ENCODE measurements at regions not wholly inside any gene's neighbourhood (a gene's known extent, or its start where the extent isn't known, plus 50 kb on each side); places are given as distances from the start of the nearest gene placed in this dataset.

- no peak for DNase-seq
These were observed 208.3 kb downstream of the TLE1 start for GRCh38 chr9:81480828-81481604.

DNA sequence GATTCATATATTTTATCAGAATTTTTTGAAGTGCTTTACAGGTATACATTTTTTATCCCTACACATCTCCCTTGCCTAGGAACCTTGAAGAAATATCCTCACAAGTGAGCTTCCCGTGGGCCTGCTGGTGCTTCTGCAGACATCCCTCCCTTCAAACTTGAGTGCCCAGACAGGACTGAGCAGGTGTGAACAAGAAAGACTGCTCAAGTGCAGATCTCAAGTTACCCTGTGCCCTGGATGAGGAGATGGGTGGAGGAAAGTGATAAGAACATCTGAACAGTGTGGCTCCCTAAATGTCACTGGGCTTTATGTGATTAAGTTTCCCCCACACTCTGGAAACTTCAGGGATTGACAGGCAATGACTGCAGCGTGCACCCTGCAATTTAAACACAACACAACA lies 209.8 kb downstream of the TLE1 start:
- DNase-seq = no peak

- DNase-seq = no peak
These were observed 211.7 kb downstream of the TLE1 start for GRCh38 chr9:81477669-81478068.

DNA sequence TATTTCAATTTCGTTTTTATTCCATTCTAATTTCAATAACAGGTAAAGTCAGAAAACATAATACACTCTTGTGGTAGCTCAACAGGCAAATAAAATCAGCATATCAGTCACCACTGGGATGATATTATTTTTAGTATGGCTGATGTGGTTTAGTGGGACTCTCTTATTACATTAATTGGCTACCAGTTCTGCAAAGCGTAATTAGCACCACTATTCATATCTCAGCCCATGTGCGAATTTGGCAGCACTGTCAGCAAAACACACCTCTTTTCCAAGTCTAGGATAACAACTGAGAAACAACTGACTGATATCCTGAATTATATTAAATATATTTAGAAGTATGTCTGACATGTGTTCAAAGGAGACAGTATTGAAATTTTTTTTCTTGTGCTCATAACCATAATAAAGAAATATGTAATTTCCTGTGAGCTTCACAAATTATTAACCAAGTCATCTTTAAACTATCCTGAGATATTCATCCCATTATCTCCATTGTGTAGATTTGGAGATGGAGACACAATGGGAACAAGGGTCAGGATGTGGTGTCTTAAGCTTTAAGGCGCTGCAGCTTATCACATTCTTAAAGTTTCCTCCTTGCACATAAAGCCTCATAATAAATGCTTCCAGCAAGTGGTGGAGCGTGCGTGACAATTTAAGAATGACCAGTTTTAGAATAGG lies 212.4 kb downstream of the TLE1 start:
- DNase-seq = no peak

GRCh38 chr9:81474792-81475191 lies 214.6 kb downstream of the TLE1 start:
- no peak for DNase-seq

- DNase-seq = no peak
These were observed 215.2 kb downstream of the TLE1 start for GRCh38 chr9:81474125-81474524.

DNA sequence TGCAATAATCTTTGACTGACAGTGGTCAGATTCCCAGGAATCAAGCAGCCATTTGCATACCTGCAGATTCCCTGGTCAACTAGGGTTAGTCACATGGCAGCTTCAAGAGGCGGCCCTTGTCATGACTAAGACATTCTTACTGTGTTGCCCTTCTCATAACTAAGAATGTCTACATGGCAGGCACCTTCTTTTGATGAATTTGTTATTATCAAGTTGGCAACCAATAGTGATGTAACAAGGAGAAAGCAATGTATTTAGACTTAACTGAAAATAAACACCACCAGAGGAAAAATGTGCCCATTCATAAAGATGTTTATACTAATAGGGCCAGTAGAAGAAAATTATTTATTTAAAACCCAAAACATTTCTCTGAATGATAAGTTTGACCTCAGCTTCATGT lies 215.6 kb downstream of the TLE1 start:
- DNase-seq = no peak

DNA sequence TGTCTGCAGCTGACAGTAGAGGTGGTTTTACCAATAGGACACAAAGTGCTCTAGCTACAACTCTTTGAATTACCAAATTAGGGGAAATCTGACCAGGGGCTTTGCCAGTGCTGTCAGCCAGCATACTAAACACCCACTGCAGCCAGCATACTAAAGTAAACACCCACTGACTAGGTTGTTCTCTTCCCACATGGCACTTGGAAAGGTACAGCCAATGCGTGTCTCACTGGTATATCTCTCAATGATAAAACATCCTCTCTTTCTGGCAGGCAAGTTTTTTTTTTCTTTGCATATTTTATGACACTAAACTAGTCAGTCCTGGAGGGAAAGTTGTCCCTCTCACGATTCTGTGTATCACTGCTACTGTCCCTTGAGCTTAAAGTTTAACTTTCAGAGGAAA lies 216.1 kb downstream of the TLE1 start:
- no peak for DNase-seq

DNA sequence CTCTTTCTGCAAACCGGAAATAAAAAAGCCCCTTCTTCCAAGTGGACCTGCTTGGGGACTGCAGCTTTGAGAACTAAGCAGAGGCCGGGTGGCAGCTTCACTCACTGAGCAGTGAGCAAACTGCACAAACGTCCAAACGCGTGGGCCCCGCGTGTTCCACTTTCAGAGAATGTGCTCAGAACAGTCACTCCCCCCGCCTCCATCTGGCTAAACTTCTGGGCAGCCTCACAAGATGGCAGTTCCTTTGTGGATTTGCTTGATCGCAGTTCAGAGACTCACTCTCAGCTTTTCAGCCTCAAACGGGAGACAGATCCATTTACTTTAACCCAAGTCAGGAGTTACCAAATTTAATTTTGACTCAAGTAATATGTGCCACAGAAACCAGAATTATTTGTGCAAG lies 216.6 kb downstream of the TLE1 start:
- DNase-seq = no peak

DNA sequence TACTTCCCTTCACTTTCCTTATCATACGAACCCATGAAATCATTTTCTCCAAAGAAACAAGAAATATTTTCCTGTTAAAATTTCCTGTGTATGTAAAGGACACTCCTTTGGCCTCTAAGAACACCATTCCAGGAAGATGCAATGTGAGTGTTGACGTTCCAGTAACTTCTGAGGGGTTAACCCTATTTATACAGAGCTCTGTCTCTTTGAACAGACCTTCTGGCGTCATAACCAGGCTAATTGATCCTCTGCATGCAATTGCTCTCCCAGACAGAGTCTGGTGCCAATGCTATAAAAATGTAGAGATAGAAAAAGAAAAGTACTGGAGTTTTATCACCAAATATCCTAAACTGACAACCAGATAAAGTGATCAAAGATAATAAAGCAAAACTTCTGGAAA lies 218.5 kb downstream of the TLE1 start:
- no peak for DNase-seq

GRCh38 chr9:81468084-81468595 lies 221.2 kb downstream of the TLE1 start:
- DNase-seq = no peak

GRCh38 chr9:81466981-81467380 lies 222.4 kb downstream of the TLE1 start:
- no peak for DNase-seq

DNA sequence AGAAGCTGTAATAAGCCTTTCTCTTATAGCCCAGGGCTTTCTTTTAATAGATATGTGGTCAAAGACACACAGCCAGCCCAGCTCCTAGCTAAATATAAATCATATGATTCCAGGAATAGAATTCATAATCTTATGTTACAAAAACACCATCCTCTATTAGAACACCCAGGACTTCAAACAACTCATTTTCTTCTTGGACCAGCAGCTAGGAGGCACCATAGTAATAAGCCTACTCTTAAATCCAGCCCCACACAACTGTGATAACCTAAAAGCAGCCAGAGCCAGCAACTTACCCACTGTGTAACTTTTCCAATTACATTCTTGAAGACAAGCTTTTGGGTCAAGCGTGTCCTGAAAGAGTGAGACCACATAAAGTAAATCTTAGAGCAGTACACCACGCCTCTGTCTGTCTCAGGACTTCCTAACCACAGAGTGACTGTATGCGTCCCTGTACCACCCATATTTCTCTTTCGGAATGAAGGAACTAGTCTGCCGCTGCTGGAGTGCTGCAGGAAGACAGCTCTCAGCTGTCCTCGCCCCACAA lies 223.8 kb downstream of the TLE1 start:
- no peak for DNase-seq

DNA sequence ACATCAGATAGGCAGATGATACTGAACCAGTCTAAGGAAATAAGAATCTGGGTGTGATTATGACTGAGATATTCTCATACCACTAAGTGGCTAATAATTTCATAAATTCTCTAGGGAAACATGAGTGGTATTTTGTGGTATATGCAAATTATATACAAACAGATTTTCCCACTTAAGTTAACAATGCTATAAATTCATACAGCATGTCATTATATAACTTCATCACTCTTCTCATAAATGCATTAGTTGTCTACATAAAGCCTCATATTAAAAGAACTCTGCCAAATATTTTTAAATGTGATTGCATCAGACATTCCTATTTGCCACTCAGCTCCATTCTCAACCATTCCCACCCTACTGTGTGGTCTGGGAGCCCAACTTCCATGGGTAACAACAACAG lies 226.5 kb downstream of the TLE1 start:
- DNase-seq = no peak

- no peak for DNase-seq
These were observed 228.2 kb downstream of the TLE1 start for GRCh38 chr9:81461196-81461595.

GRCh38 chr9:81460693-81461092 lies 228.7 kb downstream of the TLE1 start:
- DNase-seq = no peak

- no peak for DNase-seq
These were observed 229.8 kb downstream of the TLE1 start for GRCh38 chr9:81459591-81459990.

DNA sequence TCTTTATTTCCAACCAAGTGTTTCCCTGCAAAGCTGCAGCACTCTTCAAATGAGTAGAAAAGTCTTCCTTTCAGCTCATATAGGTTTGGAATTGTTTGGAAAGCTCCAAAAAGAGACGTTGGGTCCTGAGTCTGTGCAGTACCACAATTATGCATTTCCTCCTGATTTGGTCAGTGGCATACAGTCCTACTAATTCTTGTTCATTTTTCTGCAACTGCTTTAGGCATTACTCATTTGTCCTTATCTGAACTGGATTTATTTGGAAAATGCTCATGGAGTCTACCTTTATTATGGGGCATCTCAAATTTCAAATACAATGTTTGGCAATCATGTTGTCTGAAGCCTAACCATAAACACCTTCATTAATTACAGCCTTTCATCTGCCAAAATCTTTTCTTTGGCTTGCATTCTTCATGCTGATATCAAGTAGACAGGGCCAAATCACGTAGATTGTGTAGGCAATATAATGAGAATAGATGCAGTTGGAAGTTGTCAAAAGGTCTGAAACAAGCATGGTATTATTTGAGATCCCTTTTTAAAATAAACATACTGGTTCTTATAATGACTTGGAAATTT lies 232.8 kb downstream of the TLE1 start:
- DNase-seq = no peak

GRCh38 chr9:81455462-81456219 lies 233.7 kb downstream of the TLE1 start:
- DNase-seq = peak; percentile 11 to 46

DNA sequence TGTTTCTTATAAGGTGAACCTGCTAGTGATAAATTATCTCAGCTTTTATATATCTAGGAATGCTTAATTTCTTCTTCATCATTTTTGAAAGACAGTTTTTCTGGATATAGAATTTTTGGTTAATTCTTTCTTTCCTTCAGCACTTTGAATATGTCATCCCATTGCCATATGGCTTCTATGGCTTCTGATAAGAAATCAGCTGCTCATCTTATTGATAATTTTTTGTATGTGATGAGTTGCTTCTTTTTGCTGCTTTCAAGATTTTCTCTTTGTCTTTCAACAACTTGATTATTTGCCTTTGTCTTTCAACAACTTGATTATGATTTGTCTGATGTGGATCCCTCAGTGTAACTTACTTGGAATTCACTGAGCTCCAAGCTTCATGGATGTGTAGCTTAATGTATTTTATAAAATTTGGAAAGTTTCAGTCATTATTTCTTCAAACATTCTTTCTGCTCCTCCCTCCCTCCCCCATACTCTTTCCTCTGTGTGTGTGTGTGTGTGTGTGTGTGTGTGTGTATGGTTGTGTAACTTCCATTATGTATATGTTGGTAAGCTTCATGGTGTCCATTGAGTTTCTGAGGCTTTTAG lies 243.9 kb downstream of the TLE1 start:
- DNase-seq = no peak

DNA sequence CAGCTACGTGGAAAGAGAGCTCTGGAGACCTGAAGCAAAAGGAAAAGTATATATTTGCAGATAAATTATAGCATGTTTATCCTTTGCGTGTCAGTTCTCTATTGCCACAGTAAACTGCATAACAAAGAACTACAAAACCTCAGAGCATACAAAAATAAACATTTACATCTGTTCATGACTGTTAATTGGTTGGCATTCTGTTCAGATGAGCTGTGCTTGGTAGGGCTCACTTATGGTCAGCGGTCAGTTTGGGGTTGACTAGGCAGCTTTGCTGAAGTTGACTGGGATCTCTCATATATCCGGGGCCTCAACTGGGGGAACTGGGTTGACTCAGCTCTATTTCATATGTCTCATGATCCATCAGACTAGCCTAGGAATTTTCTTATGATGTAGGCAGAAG lies 257.7 kb downstream of the TLE1 start:
- DNase-seq = no peak

DNA sequence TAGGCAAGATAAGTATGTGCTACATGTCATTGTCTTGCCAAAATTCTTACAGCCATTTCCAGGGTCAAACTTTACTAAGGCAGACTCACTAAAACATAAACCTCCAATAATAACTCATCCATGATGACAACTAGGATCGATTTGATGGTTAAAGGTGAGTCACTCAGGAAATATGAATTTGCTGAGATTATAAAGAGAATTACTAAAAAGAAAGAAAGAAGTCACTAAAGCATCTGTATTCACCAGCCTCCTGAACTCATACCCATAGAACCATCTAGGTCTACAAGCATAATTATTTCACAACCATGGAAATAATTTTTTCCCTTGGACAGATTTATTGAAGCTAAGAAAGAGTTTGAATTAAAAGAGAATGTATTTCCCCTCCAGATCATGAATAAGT lies 258.6 kb downstream of the TLE1 start:
- no peak for DNase-seq

DNA sequence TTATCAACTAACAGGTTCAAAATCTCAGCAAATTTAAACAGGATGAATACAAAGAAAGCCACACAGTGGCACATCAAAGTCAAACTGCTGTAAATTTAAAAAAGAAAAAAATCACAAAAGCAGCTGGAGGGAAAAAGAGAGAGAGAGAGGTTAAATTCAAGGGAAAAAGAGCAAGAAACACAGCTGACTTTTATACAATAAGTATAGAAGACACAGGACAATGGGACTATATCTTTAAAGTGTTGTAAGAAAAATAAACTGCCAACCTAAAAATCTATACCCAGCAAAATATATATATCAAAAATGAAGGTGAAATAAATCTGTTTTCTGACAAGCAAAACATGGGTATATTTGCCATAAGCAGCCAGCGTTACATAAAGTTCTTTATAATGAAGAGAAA lies 261.5 kb downstream of the TLE1 start:
- DNase-seq = no peak

Data from NCI-H446 (cell line).